ENCODE measurements at regions not wholly inside any gene's neighbourhood (a gene's known extent, or its start where the extent isn't known, plus 50 kb on each side); places are given as distances from the start of the nearest gene placed in this dataset.

DNA sequence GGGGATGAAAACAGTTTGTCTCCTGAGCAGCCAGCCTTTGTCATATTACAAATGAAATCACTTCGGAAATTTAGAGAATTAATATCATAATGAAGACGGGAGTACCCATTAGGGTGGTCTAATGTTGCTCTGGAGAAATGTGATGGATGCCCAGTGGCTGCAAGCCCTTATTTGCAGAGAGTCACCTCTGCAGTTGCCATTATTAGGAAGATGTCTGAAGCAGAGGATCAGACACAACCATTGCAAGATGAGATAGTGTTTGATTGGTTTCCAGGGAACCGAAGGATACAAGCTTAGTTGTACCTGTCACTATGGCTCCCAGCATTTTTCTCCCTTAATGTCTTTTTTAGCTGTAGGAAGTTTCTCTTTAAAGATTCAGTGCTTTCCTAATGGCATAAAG is 272.4 kb downstream of the FIGN start:
- no peak for ATAC-seq
- intact Hi-C loops (cut with micrococcal nuclease): no loop called here
- DNase-seq: no peak

DNA sequence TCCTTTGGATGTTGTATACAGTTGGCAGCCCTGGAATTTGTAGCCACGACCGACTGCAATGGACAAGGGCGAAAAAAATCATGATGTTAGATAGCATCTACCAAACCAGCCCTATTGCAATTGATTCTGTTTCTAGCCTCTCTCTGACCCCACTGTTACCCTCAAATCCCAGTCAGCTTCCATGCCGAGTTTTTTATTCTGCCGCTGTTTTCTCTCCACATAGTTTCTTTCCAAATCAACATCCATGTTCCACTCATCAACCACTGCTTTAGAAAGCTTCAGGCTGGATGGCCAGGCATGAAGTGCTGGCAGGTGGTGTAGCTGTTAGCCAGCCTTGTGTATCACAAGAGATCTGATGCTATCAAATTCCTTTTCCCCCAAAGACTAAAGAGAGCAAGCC is 272.8 kb downstream of the FIGN start:
- intact Hi-C loops (cut with micrococcal nuclease): no loop called here
- ATAC-seq (no peak), DNase-seq (no peak)

DNA sequence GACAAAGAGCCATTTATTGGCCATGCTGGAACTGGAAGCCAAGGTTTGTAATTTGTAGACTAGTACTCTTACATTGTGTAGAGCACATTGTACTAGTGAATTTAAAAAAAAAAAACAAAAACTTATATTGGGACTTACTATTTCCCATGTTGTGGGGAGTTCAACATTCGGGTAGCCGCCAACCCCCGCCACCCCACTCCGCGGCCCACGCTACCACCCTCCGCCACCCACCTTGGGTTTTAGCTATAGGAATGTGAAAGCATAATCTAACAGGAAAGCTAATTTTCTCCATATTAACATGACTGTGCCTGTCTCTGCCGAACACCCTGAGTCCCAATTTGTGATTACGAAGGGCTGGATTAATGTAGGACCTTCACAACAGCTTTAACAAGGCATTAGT is 275.8 kb downstream of the FIGN start:
- ATAC-seq (no peak), DNase-seq (no peak)
- intact Hi-C loops (cut with micrococcal nuclease): no loop called here

DNA sequence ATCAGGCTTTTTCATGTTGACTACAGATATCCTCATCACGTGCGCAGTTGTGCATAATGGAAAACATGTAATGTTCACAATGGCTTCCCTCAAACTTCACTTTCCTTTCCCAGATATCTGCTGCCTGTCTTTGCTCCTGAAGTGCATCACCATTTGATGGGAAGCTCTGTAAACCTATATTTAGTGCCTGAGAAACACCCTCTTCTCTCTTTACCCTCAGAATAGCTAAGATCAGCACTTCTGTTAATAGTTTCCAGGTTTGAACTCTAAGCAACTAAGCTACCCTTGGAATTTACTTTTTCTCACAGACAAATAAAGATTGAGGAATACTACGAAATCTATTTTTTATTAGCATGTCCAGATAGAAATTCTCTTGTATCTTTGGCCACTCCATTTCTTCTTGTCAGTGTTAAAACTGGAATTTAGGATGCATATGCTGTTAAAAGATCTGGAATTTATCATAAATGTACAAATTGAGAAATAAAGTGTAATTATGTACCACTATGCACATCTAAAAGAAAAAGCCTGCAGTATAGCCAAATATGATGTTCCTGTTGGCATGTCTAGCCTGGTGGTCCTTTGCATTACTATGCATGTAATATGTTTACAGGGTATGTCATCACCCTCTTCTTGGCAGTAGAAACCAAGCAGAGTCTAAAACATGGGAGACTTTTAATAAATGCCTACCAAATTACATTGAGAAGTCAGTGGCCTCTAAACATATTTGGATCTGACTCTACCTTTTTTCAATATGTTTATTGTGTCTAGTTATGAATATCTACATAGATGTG is 278.7 kb downstream of the FIGN start:
- ATAC-seq (no peak), DNase-seq (no peak)
- intact Hi-C loops (cut with micrococcal nuclease): no loop called here

DNA sequence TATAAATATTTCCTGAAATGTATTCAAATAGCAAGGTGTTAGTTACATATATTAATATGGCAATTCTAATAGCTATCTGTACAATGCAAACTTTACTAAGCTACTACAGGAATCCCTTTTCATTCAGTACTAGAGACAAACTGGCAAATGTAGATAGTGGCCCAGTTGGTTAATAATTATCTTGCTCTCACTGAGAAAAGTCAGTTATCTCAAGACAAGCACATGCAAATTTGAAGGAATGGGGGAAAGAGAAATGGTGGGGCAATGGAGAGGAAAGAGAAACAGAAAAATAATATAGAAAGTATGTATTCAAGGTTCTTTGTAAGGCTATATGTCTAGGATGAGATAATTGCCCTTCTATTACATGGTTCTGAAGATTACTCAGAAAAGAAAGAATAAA is 280.0 kb downstream of the FIGN start:
- intact Hi-C loops (cut with micrococcal nuclease): no loop called here
- no peak for DNase-seq
- ATAC-seq: no peak

DNA sequence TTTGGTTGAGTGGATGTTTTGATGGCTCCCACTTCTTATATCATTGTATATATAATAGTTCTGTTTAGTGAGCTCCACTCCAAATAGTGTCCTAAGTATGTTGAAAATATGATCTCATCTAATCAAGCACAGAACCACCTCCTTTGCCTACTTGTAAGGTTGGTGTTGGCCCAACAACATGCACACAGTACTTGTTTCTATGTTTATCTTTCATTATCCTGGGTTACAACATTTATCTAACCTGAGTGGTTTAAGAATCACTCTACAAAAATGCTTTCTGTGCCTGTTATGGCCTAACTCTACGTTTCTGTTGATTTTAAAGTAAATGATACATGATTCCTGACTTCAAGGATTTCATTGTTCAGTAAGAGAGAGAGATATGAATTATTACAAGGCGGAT is 281.9 kb downstream of the FIGN start:
- DNase-seq (no peak), ATAC-seq (no peak)
- intact Hi-C loops (cut with micrococcal nuclease): no loop called here

DNA sequence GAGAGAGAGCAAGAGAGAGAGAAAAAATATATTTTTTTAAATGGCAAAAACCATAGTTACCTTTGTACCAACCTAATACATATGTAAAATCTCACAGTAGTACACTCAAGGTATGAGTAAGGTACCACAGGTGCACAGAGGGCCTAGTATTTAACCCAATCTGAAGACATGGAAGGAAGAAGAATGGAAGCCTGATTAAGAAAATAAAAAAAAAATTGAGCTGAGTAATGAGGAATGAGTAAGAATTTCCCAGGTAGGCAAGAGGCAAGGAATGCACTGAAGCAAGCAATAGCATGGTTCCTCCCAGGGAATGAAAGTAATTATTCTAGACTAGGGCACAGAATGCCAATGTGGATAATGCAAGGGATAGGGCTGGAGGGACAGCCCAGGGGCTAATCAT is 294.2 kb downstream of the FIGN start:
- DNase-seq (no peak), ATAC-seq (no peak)
- intact Hi-C loops (cut with micrococcal nuclease): no loop called here

DNA sequence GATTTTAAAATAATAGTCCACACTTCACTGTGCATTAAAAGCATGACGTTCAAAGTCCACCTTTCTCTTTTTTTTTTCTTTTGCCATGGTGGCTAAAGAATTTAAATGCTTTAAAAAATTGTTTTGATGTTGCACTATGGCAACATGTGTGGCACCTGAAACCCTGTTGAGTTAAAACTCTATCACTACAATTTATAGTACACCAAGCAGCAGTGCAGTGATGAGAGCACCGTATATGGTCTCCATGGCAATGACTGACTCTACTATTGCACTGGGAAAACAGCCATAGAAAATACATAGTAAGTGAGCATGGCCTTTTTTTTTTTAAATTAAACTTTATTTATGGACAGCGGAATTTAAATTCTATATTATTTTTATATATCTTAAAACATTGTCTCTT is 298.8 kb downstream of the FIGN start:
- DNase-seq (no peak), ATAC-seq (no peak)
- intact Hi-C loops (cut with micrococcal nuclease): no loop called here

DNA sequence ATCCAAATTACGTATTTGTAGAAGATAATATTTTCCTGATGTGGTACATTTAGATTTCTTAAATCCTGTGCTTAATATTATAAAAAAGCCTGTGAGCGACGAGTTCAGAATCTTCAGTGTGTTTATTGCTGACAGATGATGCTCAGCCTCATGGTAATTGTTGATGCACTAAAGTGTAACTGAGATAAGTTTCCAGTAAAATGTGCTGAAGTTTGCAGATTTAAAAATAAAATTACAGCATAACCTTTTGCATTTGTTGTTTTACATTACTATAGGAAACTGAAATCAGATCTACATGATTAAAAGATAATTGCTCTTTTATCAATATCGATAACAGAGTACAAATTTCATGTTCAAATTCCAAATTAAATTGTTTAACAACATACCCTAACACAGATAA is 307.6 kb downstream of the FIGN start:
- ATAC-seq (no peak), DNase-seq (no peak)
- intact Hi-C loops (cut with micrococcal nuclease): no loop called here

DNA sequence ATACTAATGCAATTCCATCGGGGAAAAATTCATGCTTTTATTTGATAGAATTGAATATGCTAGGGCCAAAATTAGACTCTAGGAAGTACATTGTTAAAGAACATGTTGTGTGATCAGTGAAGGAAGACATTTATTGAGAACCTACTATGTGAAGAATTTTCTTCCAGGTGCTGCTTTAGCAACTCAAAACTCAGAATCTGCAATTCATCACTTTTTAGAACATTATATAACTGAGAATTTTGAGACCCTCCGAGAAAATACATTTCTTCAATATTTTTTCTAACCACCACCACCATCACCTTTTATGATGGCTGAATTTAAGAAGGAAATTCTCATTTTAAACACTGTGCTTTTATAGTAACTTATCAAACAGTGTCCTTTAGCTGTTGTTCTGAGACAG is 315.2 kb downstream of the FIGN start:
- intact Hi-C loops (cut with micrococcal nuclease): no loop called here
- DNase-seq: no peak
- no peak for ATAC-seq

DNA sequence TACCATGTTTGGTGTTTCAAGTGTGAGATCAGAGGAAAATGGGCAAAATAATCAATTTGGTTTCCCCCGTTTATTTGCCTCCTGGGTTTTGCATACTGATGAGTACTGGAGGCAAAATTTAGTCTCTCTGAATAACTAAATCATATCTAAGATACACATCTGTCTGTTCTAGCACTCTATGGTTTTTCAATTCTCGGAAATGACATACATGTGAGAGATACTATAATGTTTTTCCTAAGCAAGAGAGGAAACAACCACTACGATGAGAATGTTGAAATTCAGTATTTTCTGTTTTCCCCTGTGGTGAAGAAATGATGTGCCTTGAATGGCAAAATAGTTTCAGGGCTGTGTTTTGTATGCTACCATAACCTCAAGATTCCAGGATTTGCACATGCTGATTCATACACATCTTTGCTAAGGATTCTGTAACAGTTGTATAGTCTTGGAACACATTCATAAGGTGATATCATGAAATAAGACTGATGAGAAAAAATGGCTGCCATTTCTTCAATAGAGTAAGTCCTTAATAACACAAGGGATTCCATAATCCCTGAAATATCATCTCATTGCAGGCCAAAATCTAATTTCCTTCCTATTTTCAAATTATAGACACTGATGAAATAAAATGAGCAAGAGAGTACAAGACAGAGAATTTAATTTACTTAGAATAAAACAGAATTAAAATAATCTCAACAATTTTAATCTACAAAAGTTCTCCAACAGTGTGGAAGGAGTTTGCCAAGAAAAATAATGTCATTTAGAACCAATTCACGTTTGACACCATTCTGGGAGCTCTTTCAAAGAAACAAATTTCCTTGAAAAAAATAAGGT is 316.6 kb downstream of the FIGN start:
- intact Hi-C loops (cut with micrococcal nuclease): no loop called here
- DNase-seq (no peak), ATAC-seq (no peak)

DNA sequence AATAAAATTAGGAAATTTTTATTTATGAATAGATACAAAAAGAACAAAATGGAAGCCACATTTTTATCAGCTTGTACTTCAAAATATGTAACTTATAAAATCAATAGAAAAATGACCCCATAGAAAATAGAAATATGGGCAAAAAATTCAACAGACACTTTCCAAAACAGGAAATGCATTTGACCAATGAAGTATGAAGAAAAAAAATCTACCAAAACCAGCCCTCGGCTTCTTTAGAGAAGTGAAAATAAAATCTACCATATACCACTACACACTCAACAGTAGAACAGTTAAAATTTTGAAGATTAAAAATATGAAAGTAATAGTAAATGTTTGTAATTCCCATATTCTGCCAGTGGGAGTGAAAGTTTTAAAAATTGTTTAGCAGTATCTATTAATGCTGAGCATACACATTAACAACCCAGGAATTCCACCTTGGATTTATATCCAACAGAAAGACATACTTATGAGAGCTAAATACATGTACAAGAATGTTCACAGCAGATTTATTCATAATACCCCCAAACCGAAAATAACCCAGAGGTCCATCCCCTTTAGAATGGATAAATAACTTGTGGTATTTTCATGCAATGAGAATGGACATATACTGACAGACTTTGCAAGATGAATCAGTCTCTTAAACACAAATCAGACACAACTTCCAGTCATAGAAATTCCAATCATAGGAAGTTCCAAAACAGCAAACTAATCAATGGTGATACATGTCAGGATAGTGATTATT is 318.0 kb downstream of the FIGN start:
- DNase-seq (no peak), ATAC-seq (no peak)
- intact Hi-C loops (cut with micrococcal nuclease): no loop called here

DNA sequence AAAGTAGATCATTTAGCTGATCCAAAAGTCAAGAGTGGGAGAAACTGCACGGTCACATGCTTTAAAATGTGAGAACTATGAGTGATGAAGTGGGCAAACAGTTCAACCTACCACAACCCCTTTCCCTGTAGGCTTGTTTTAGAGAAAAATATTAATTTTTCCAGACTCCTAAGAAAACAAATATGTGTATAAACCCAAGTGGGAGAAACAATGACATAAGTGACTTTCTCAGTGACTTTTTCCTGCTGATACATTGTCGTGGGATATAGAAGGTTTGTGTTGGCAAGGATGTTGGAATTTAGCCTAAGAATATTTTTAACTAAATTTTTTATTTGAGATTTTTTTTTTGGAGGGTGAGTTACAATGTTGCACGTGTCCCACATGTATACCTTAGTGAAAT is 321.7 kb downstream of the FIGN start:
- DNase-seq (no peak), ATAC-seq (no peak)
- intact Hi-C loops (cut with micrococcal nuclease): no loop called here

DNA sequence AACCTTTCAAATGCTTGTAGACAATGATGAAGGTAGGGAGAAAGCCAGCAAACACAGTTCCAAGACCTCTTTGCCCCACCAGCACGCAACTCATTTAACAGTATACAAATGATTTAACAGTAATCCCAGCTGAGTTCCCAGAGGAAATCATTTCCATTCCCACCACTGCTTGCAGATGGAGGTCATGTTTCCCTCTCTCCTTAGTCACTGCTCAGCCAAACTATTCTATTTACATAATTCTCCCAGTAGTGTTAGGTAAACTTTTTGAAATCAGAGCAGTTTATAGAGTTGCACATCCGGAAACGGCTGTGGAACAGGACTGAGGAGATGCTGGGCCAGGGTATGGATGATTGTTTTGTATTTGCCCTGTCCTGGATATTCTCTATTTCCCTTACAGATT is 328.5 kb downstream of the FIGN start:
- ATAC-seq: no peak
- intact Hi-C loops (cut with micrococcal nuclease): no loop called here
- DNase-seq: no peak

DNA sequence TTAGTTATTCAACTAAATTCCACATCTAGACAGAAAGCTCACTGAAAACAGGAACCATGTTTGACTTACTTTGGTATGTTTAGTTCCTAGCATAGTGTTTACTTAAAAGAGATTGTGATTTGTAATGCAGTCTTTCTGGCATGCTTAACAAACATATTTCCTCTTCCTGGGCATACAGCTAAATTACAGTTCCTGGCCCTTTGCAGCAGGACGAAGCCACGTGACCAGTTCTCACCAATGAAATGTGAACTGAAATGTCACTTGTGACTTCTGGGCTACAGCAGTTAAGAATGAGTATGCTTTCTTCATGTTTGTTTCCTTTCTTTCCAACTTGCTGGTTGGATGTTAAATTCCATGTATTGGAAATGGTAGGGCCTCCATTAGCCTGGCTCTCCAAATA is 330.5 kb downstream of the FIGN start:
- DNase-seq (no peak), ATAC-seq (no peak)
- intact Hi-C loops (cut with micrococcal nuclease): no loop called here

DNA sequence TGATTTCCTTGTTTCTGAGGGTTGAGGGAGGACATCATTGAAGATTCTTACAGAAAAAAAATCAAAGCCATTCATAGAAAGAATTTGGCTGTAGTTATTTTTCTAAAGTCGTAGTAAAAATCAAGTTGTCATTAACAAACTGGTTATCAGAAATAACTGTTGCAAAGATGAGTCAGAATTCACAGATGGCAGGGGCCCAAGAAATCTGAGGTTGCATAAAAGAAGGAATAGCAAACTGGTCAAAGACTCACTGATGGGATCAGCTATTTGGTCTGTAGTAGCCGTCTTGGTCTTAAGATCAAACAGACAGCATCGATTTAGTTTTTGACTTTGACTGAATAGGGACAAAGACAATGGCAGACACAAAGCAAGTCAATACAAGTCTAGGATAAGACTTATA is 334.3 kb downstream of the FIGN start:
- no peak for DNase-seq
- no peak for ATAC-seq
- intact Hi-C loops (cut with micrococcal nuclease): no loop called here

DNA sequence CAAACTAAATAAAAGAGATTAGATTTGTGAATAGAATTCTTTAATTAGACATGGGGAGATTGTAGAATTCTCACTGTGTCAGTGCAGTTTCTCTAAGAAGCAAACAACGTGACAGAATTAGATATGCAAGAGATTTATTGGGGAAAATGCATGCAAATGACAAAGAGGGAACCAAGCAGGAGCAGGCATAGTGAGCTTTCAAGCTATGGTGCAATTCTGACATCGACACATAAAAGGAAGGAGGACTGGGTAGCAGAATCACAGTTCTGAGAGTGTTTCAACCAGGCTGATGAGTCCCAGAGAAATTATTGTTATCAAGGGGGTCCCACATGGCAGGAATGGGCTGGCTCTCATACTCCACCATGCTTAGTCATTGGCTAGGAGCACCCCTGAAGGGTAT is 338.4 kb downstream of the FIGN start:
- intact Hi-C loops (cut with micrococcal nuclease): no loop called here
- ATAC-seq (no peak), DNase-seq (no peak)

DNA sequence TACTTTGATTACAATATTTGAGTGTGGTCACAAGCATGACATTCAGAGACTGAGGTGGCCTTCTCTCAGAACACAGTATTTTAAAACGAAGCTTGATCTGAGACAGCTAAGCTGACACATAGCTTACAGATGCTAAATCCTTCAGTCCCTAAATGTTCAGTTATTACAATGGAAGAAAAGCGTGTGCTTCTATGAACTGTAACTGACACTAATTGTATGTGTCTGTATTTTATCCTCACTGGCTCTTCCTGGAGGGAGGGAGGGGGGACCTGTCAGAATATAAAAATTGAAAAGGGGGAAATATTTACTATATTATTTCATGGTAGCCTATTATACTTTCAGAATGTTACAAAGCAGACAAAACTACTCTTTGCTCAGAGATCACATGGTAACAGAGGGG is 340.2 kb downstream of the FIGN start:
- ATAC-seq: no peak
- intact Hi-C loops (cut with micrococcal nuclease): no loop called here
- DNase-seq: no peak

DNA sequence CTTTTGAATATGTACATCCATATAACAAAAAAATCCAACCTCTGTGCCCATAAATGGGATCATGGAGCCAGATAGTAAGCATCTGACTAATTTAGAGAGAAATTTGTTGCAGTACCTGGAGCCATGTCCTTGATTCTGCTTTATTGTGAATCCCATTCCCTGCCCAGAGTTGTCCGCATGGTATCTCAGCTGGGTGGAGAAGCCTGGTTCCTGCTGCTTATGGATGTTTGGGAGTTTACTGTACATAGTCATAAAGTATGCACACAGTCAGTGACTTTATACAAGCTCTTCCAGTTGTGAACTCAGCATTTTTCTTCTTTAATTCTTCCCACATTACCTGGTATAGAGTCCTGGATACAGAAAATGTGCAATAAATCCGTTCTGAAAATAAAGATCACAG is 346.0 kb downstream of the FIGN start:
- no peak for ATAC-seq
- intact Hi-C loops (cut with micrococcal nuclease): no loop called here
- no peak for DNase-seq

DNA sequence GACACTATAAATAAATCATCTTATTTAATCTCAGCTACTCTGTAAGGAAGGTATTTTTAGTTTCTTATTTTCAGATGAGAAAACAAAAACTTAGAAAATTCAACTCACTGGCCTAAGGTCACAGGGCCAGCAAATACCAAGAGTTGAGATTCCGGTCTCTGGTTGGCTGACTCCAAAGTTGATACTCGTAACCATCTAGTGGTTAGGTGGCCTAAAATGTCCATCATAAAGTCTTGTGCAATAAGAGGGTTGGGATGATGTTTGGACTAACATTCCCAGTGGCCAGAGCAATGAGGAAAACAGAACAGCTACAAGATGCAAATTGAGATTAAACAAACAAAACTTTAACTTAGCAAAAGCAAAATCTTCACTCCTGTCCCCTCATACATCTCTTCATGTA is 360.3 kb downstream of the FIGN start:
- DNase-seq (no peak), ATAC-seq (no peak)
- intact Hi-C loops (cut with micrococcal nuclease): no loop called here

Data from left ventricle myocardium superior (tissue), 1 donor.